GM21526 (cell line): ENCODE measurements at regions not wholly inside any gene's neighbourhood (a gene's known extent, or its start where the extent isn't known, plus 50 kb on each side); places are given as distances from the start of the nearest gene placed in this dataset.

ENCODE experiments used
- ATAC-seq: cut with Tn5 transposase; IDR thresholded peaks from one replicate; pipeline ENCODE4 v1.9.1; 2021; ENCODE audit warnings: moderate library complexity; ENCODE audit not compliant: unreplicated experiment, low FRiP score

- ATAC-seq = no peak
These were observed 114.2 kb upstream of the THBS1 start for GRCh38 chr15:39466750-39467105.

- ATAC-seq = no peak
These were observed 112.5 kb upstream of the THBS1 start for GRCh38 chr15:39468331-39468730.

- ATAC-seq = no peak
These were observed 112.1 kb upstream of the THBS1 start for GRCh38 chr15:39468828-39469227.

DNA sequence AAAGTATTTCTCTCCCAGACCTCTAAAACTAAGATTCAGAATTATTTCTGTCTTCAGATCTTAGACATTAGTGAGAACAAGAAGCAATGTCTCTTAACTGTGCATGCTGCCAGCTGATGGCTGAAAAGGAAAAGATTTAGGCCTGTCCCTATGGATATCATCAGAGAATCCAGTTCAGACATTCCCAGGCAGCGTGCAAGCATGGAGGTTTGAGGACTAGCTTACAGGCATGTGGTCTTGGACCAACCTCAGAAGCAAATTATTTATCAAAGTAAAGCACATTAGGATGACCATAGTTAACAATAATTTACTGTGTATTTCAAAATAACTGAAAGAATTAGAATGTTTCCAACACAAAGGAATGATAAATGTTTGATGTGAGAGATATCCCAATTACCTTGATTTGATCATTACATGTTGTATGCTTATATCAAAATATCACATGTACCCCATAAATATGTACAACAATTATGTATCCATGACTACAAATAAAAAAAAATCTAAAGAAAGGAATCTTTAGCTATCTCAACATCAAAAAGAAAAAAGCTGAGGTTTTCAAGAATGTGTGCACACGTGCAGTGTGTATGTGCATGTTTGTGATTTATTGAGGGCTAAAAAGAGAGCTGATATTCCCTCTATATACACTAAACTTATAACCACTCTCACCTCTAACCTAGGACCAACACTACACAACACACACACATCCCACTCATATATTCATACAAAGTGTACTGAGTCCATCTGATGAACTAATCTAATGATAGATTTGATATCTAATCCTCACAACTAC lies 108.9 kb upstream of the THBS1 start:
- ATAC-seq = no peak

DNA sequence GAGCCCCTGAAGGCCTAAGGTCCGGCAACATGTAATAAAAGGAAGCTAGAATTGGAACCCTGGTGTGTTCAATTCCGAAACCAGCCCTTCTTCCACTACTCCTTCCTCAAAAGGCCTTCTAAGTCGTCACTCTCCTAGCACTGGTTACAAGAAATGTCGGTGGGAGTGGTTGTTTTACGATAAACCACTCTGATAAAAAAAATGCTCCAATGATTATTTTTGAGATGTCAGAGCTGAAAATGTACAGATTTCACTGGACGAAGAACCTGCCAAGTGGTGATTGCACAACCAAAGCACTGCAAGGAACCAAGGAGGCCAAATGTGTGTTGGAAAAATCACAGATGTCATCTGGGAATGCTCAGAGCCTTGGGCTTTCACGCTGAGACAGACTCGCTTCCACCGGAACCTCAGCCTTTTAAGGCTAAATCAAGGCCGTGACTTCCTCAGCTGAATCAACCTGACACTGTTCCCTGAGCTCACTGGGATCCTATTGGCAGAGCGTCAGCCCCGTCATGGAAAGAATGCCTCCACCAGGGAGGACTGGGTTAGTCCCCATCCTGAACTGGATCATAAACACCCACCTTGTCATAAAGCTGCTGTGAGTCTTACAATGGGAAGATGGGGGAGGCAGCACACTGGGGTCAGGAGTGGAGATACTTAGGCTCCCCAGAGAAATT lies 108.1 kb upstream of the THBS1 start:
- no peak for ATAC-seq

DNA sequence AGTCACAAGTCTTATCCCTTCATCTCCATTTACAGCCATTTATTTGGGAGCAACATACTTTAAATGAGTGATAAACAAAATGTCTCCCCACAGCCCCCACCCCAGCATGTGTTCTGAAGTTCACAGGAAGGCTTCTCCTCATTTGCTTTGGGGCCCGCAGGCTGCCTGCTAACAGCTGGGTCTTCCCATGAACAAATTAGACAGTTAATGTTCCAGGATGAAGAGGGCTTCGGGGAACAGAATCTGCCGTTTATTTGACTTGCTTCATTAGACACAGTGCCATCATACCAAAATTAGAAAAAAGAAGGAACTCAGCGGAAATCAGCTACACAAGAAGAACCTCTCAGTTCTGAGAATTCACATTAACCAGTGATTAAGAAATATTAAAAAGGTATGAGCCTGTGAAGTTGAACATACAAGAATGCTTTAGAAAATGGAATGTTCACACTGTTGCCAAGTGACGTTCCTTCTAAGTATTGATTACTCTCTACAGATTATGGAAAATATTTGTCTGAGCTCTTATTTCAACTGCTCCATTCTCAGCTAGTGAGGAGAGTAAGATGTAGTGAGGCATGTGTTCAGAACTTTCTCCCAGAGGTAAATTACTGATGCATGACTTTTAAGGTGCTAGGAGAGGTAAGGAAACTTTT lies 107.5 kb upstream of the THBS1 start:
- no peak for ATAC-seq

DNA sequence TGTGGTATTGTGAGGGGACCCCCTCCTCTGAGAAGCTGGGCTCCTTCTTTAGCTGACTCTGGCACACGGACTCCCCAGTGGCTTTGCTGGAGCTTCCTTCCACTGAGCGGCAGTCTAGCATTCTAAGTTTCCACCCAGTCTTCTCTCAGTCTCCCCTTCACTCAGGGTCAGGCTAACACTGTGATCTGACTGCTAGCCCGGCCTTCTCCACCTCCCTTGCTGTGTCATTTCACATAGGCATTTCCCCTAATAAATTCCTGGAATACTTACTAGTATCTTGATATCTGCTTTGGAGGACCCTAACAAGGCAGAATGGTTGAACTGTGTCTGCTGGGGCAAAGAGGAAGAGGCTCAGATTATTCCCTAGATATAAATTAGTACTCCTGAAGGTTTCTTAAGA lies 106.2 kb upstream of the THBS1 start:
- ATAC-seq = no peak

DNA sequence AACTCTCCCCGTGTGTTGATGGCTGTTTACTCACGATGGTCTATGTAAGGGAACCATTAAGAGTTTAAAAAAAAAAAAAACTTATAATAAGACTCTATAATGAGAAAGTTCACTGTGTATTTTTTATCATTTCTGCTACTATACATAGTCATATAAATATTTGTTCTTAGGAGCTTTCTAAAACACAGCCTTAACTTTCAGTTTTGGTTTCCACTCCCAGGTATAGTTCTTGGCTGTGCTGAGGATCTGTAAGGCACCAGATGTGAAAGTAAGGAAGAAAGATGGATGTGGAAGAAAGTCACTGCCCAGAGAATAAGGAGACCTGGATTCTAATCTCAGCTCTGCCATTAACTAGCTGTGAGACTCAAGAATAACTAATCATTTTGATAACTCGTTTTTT lies 101.9 kb upstream of the THBS1 start:
- no peak for ATAC-seq

DNA sequence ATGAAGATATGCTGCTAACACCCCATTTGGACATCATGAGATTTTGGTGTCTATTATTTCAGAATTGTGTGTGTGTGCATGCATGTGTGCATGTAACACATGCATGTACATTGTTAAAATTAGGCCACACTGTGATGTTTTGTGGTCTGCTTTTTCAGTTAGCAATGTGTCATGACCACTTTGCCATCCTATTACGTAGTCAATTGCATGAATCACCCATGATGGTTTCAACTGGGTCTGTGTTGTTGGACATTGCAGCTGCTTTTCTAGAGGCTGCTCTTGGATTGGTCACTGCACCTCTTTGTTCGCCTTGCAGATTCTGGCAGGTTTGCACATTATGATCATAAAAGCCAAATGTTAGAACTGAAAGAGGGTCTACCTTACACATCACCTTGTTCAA lies 101.0 kb upstream of the THBS1 start:
- ATAC-seq = no peak

DNA sequence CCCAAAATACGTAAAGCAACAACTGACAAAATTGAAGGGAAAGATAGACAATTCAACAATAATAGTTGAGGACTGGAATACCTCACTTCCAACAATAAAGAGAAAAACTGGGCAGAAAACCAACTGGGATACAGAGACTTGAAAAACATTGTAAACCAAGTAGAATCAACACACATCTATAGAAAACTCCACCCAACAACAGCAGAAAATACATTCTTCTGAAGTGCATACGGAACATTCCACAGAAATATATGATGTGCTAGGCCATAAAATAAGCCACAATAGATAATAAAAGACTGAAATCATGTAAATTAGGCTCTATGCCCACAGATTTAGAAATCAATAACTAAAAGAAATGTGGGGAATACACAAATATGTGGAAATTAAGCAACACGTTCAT lies 98.4 kb upstream of the THBS1 start:
- no peak for ATAC-seq

DNA sequence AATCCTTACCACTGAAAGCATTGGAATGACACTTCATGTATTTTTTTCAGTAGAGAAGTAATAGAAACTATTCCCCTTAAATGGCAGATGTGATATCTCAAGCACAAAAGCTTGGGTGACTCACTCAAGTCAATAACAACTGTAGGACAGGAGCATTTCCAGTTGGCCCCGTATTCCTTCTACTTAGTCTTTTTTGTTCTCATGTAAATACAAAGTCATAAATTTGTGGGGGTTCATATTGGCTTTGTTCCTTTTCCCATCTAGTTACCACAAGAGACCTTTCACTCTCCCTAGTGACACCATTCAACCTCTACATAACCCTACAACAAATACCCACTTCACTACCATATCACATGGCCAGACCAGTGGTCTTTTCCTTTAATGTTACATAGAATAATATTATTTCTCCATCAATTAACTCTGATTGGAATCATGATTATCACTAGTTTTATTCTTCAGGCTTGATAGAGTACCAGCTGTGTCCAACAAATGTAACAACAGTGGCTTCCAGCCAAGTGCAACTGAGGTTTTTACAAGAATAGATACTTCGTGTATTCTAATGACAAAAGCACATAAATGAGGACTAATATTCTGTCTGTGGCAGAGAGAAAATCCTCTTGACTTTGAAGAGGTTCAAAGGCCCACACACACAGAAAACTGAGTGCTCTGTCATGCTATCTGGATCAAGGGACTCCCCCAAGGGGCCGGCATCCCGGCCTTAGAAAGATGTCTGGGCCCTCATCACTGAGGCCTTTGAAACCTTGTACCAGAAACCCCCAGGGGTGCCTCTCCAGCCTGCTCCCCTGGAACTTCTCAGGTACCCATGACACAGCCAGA lies 94.0 kb upstream of the THBS1 start:
- no peak for ATAC-seq

DNA sequence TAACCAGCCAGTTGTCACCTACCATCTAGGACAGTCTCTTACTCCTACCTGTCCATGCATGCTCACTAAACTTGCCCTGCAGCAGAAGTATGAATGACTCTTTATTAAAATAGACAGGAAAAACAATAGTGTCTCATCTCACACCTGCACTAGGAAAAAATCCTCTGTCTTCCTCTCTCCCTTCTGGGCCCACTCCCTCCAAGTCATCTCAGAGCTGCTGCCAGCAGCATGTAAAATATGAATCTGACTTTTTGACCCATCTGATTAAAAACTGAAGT lies 93.5 kb upstream of the THBS1 start:
- no peak for ATAC-seq

- ATAC-seq = no peak
These were observed 92.4 kb upstream of the THBS1 start for GRCh38 chr15:39488516-39488915.

- ATAC-seq = no peak
These were observed 91.9 kb upstream of the THBS1 start for GRCh38 chr15:39488961-39489360.

GRCh38 chr15:39491115-39491885 lies 89.6 kb upstream of the THBS1 start:
- ATAC-seq = no peak

DNA sequence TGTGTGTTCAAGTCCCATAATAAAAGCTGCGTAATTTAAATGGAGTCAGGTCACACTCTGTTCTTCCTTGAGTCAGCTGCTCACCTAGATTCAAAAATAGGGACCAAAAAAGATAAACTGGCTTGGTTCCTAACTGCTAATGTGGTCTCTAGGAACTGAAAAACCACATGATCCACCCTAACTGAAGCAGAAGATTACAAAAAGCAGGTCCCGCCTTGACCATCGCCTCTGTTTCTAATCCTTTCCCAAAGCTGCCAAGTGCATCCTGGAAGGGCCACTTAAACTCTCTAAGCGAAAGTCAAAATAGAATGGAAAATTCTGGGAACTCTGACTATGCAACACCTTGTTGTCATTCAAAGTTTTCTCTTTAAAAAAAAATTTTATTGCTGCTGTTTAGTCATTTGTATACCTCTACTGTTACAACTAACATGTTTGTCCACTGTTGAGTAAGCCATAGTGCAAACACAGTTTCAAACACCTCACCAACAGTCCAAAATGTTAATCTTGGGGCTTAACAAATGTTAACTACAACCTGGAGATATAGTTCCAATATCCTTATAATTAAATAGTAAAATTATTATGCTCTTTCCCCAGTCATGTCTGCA lies 88.9 kb upstream of the THBS1 start:
- no peak for ATAC-seq

DNA sequence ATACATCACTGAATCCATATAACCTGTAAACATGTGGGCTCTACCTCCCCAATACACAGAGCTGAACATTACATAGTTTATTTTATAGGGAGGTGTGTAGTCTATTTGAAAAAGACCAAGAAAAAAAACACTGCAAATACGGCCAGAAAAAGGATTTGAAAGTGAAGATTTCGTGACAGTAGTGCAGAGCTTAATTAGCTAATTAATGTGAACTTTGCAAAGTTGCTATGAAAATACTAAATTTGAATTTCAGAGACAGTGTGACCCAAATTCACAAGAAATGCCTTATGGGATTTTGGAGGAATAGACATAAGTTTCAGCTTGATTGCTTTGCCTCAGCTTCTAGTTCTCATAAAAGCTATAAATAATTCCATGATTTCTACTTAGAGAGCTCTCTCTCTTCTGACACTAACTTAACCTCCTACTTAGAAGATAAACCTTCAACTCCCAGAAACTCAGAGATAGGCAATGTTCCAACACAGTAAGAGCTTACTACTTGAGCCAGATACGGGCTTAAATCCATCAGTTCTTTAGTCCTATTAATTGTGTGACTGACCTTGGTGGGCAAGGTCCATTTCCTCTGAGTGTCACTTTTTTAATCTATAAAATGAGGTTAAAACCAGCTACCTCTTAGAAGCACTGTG lies 87.3 kb upstream of the THBS1 start:
- ATAC-seq = no peak

DNA sequence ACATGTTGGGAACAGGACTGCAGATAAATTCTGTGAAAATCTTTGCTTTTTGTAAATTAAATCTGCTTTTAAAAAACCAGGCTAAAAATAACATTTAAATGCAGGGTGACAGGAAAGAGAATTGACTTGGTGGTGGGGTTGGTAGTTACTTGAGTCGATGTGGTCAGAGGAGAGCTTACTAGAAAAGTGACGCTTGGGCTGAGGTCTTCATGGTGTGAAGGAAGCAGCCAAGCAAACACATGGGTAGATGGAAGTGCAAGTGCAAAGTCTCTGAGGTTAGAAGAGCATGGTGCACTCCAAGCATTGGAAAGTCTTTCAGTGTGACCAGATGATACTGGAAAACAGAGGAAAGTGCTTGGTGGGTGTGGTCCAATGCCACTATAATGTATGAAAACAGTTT lies 86.4 kb upstream of the THBS1 start:
- no peak for ATAC-seq
